GM21717 (cell line): ENCODE measurements at regions not wholly inside any gene's neighbourhood (a gene's known extent, or its start where the extent isn't known, plus 50 kb on each side); places are given as distances from the start of the nearest gene placed in this dataset.

ENCODE experiments used
- ATAC-seq: cut with Tn5 transposase; IDR thresholded peaks from one replicate; pipeline ENCODE4 v1.9.1; 2021; ENCODE audit warnings: mild to moderate bottlenecking, moderate library complexity; ENCODE audit not compliant: unreplicated experiment

DNA sequence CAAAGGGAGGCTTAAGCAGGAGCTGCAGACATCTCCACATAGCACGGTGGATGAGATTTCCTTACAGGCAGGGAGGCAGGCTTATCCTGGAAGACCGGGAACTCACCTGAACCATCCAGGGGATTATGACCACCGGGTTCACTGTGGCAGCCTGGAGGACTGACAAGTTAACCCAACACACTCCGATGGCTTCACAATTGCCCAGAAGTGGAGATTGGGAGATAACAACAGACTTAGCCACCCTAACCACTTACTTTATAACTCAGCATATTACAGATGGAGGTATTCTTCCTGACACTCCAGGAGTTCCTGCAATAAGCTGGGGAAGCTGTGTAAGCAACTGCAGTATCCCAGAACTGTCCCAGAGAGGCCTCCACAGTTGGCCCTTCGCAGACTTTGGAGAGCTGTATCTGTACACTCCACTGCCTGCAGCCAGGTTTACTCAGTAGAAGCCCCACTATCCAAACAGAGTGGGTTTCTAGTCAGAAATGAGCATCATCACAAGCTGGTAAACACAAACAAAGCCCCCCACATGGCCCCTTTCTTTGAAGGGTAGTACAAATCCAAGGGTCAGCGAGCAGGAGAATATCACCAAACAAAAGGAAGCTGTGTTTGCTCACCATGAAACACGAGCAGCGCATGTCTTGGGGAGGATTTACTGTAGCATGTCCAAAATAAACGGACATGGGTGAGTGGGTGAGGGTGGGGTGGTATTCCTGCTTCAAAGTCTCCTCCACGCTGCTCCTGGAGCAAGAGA lies 462.2 kb downstream of the RASEF start:
- no peak for ATAC-seq

DNA sequence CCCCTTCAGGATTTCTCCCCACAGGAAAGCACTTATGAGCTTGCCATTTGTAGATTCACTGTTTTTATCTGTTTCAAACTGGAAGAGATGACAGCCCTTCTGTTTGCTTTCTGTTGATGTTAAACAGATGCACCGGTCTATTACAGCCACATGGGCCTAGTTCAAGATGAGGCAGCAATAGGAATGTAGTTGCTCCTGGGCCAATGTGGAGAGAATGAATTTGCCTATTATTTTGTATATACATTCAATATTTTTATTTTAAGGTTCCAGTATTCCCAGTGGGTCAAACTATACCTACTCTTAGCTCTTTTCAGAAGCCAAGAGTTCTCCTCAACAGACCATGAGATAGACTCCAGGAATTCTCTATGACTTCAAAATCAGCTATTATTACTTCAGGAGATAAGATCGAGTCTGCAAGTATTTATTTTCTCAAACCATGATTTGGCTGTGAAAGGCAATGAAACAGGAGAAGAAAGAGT lies 461.6 kb downstream of the RASEF start:
- ATAC-seq = no peak

DNA sequence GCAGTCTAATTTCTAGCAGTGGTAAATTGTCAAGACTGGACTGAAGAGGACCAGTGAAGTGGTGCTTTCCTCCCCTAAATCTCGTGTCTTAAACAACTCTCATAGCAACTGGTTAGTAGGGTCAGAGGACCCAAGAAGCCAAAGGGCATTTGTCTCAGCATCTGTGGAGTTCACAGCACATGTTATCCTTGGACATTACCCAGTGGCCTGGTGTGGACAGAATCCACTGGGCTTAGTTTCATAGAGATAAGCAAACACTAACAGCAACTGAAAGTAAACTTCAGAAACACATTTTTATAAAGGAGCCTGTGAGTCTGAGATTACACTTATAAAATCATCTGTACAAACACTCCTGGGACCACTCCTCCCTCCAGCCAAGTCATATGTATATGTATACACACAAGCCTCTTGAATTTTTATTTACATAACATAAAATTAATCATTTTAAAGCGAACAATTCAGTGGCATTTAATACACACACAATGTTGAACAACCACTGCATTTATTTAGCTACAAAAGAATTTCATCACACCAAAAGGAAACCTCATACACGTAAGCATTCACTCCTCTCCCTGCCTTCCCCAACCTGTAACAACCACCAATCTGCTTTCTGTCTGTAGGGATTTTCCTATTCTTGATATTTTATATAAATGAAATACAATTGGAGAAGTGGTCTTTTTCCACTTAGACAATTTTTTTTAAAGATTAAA lies 457.8 kb downstream of the RASEF start:
- no peak for ATAC-seq

DNA sequence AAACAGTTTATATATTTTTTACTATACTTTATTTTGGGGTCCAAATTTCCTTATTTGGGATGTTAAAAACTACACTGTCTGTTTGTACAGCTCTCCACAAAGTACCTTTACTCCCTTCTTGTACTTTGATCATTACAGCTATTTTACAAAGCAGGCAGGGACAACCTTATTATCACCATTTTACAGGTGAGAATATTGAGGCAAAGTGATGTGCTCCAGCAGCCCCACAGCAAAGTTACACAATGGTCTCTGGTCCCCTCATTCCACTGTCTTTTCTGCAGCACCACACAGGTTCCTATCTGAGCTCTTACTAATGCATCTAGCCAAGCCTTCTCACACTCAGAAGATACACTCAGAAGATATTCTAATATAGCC lies 457.3 kb downstream of the RASEF start:
- ATAC-seq = no peak

- ATAC-seq = no peak
Measured at GRCh38 chr9:82606071-82606470, 456.9 kb downstream of the RASEF start.

GRCh38 chr9:82606492-82607382 lies 456.2 kb downstream of the RASEF start:
- no peak for ATAC-seq

DNA sequence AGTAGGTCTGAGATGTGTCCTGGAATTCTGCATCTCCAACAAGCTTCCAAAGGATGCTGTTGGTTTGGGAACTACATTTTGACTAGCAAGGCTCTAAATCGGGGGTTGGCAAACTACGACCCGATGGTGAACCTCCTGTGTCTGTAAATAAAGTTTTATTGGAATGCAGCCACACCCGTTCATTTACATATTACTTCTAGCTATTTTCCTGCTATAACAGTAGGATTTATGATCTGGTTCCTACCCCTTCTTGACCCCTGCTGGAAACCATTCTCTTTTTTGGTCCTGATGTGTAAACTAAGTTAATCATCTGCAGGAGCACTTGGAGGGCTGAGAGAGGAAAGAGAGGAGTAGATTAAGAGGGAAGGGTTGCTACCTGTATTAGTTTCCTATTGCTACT lies 454.5 kb downstream of the RASEF start:
- no peak for ATAC-seq

DNA sequence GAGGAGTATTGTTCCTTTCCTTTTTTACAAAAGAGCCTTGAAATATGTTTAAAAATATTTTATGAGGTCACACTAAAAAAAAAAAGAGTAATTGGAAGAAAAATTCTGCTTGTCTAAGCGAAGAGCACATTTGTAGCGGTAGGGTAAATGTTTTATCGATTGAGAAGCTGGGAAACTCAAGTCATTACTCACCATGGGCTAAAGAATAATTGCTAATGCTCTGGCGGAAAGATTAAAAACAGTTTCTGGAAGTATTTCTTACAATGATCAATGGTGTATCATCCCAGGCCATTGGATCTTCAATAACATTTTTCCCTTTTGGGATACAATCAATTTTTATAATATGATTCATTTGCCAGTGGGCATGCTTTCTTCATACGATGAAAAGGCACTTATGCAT lies 450.0 kb downstream of the RASEF start:
- ATAC-seq = no peak

- ATAC-seq = no peak
Measured at GRCh38 chr9:82613498-82613897, 449.4 kb downstream of the RASEF start.

- no peak for ATAC-seq
Measured at GRCh38 chr9:82616545-82616944, 446.4 kb downstream of the RASEF start.

DNA sequence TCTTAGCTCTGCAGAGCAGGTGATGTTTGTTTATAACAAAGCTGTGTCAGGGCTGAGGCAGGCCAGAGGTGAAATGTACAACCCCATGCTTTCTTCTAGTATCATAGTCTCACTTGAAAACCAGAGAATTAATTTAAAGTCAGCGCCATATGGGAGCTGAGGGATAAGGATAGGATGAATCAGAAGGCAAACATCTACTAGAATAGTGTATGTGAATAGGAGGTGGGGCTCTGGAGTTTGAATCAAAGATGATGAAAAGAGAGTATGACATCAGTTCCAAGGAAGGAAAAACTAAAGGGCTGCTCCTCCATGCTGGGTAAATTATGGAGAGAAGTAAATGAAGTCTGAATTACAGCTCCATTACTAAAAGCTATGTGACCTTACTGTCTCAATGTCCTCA lies 441.5 kb downstream of the RASEF start:
- ATAC-seq = no peak

DNA sequence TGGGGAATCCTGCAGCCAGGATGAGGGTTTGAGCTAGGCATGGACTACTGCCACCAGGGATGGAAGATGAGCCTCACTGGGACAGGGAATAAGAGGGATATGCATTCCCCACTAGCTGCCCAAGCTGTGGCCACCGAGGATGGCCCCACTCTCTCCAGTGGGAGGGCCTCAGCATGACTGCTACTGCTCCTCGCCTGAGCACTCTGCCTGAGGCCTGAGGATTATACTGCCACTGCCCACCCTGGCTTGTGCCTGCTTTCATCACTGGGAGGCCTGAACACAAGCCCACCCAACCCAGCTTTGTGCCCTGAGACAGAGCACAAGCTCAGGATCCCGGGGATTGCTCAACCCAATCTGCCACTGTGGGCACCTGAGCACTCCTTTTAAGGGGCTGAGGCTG lies 425.6 kb downstream of the RASEF start:
- ATAC-seq = no peak

DNA sequence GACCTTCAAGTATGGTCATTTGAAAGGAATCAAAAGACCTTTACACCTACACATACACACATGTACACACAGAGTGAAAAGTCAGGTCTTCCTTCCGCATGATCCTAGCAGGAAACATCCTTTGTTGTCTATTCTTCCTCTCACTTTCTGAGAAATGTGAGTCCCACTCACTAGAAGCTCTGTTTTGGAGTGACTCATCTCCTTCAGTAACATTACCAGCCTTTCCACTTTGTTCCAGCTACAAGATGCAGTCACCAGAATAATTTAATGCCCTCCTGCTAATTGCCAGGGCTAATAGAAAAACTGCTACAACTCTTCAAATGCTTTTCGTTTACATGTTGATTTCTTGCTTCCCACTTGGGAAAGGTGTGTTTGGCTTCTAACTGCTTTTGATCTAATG lies 417.3 kb downstream of the RASEF start:
- no peak for ATAC-seq

DNA sequence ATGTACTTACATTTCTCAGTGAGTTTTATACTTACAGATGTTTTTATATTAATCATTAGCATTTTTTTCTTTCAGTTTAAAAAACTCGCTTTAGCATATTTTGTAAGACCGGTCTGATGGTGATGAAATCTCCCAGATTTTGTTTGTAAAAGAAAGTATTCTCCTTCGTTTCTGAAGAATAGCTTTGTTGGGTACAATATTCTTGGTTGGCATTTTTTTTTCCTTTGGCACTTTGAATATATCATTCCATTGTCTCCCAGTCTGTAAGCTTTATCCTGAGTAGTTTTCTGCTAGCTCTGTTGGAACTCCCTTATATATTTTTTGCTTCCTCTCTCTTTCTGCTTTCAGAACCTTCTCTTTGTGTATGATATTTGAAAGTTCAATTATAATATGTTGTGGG lies 412.6 kb downstream of the RASEF start:
- ATAC-seq = no peak

- no peak for ATAC-seq
Measured at GRCh38 chr9:82651474-82651873, 411.5 kb downstream of the RASEF start.

DNA sequence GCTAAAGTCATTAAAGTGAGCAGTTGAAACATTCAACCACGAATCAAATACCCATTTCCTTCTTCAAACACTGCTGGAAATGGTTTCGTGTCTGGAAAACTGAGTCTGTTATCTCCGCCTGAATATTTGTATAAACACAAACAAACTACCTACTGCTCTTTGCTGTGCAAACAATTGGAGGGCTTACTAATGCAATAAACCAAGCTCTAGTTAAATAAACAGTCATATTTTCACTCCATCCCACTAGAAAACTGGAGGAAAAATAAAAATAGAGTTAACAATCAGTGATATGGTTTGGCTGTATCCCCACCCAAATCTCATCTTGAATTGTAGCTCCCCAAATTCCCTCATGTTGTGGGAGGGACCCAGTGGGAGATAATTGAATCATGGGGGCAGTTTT lies 397.6 kb downstream of the RASEF start:
- no peak for ATAC-seq

DNA sequence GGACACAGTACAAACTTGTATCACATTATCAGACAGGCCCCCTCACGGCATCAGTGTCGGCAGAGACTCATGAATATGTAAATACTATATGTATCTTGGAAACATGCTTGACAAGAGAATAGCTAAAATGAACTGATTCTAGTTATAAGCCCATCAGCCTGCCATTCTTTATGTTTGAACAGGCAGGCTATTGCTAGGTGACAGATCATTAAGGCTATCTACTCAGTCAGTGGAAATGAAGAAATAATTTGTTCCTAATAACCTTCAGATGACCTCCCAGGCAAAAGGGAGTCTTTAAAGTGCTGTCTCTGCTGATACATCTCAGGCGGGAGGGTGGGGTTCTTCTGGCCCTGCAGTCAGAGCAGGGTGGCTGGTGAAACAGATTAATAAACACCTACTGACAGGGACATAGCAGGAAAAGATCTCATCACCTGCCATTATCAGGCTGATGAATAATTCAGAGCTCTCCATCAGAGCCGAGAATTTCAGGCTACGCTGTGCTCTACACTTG lies 394.2 kb downstream of the RASEF start:
- ATAC-seq = no peak

- no peak for ATAC-seq
Measured at GRCh38 chr9:82670000-82670399, 392.9 kb downstream of the RASEF start.

GRCh38 chr9:82670726-82671125 lies 392.2 kb downstream of the RASEF start:
- ATAC-seq = no peak

GRCh38 chr9:82673201-82673600 lies 389.7 kb downstream of the RASEF start:
- no peak for ATAC-seq

- no peak for ATAC-seq
Measured at GRCh38 chr9:82673919-82674318, 389.0 kb downstream of the RASEF start.
